ENCODE measurements at regions not wholly inside any gene's neighbourhood (a gene's known extent, or its start where the extent isn't known, plus 50 kb on each side); places are given as distances from the start of the nearest gene placed in this dataset.
"Not testable (repeated sequence)": the region's sequence is repeated elsewhere in the genome, so short reads cannot be mapped to it uniquely, and the experiment has no call there.

- H3K27ac ChIP-seq (ENCODE audit: low read length), result no peak overlapping the region
- H2AFZ ChIP-seq (ENCODE audit: low read depth, low read length), result no peak overlapping the region
- no peaks in the 10 kb centered on the region for H4K20me1 ChIP-seq (ENCODE audit: insufficient read depth, low read length)
- no peaks in the 10 kb centered on the region for H3K36me3 ChIP-seq (replicated peaks; ENCODE audit: low read depth, low read length)
- H3K4me2 ChIP-seq (ENCODE audit: low read length), result no peak overlapping the region
- TF ChIP-seq EZH2phosphoT487 (IDR thresholded peaks at IDR 0.05; ENCODE audit: low read depth) (no peak), CTCF (IDR thresholded peaks at IDR 0.05; ENCODE audit: low read depth, low read length) (no peak)
- H3K9ac ChIP-seq (ENCODE audit: low read length), result no peak overlapping the region
- H3K4me3 ChIP-seq (ENCODE audit: low read length), result no peak overlapping the region
- no peaks in the 10 kb centered on the region for H3K9me3 ChIP-seq (ENCODE audit: insufficient read depth, low read length)
- no peaks in the 10 kb centered on the region for H3K79me2 ChIP-seq (ENCODE audit: low read length)
- H3K27me3 ChIP-seq (ENCODE audit: low read depth, low read length), result no peaks in the 10 kb centered on the region
- H3K4me1 ChIP-seq (ENCODE audit: low read length), result no peaks in the 10 kb centered on the region
Measured at GRCh38 chr1:245007852-245008251, 143.5 kb upstream of the HNRNPU start.

- Histone ChIP-seq H3K9ac (ENCODE audit: low read length) (no peak overlapping the region), H4K20me1 (ENCODE audit: insufficient read depth, low read length) (no peaks in the 10 kb centered on the region), H2AFZ (ENCODE audit: low read depth, low read length) (no peak overlapping the region), H3K4me3 (ENCODE audit: low read length) (no peak overlapping the region), H3K27me3 (ENCODE audit: low read depth, low read length) (no peaks in the 10 kb centered on the region), H3K4me1 (ENCODE audit: low read length) (peaks cover 6% of the 10 kb centered on the region; the same call in 1 of the 2 replicates), H3K4me2 (ENCODE audit: low read length) (no peak overlapping the region), H3K36me3 (replicated peaks; ENCODE audit: low read depth, low read length) (no peaks in the 10 kb centered on the region), H3K79me2 (ENCODE audit: low read length) (no peaks in the 10 kb centered on the region), H3K9me3 (ENCODE audit: insufficient read depth, low read length) (no peaks in the 10 kb centered on the region), H3K27ac (ENCODE audit: low read length) (no peak overlapping the region)
- TF ChIP-seq CTCF (IDR thresholded peaks at IDR 0.05; ENCODE audit: low read depth, low read length), result no peak
- TF ChIP-seq EZH2phosphoT487 (IDR thresholded peaks at IDR 0.05; ENCODE audit: low read depth), result no peak
Measured at GRCh38 chr1:245003246-245003645, 138.9 kb upstream of the HNRNPU start.

- no peak overlapping the region for H3K4me2 ChIP-seq (ENCODE audit: low read length)
- no peak overlapping the region for H3K4me3 ChIP-seq (ENCODE audit: low read length)
- TF ChIP-seq CTCF (IDR thresholded peaks at IDR 0.05; ENCODE audit: low read depth, low read length), result no peak
- TF ChIP-seq EZH2phosphoT487 (IDR thresholded peaks at IDR 0.05; ENCODE audit: low read depth), result no peak
- no peaks in the 10 kb centered on the region for H3K36me3 ChIP-seq (replicated peaks; ENCODE audit: low read depth, low read length)
- no peaks in the 10 kb centered on the region for H3K27me3 ChIP-seq (ENCODE audit: low read depth, low read length)
- H3K27ac ChIP-seq (ENCODE audit: low read length), result no peak overlapping the region
- H4K20me1 ChIP-seq (ENCODE audit: insufficient read depth, low read length), result no peaks in the 10 kb centered on the region
- H3K9me3 ChIP-seq (ENCODE audit: insufficient read depth, low read length), result no peaks in the 10 kb centered on the region
- no peak overlapping the region for H3K9ac ChIP-seq (ENCODE audit: low read length)
- peaks cover 6% of the 10 kb centered on the region; the same call in 1 of the 2 replicates for H3K4me1 ChIP-seq (ENCODE audit: low read length)
- H2AFZ ChIP-seq (ENCODE audit: low read depth, low read length), result no peak overlapping the region
- H3K79me2 ChIP-seq (ENCODE audit: low read length), result no peaks in the 10 kb centered on the region
Measured at GRCh38 chr1:245001252-245001651, 136.9 kb upstream of the HNRNPU start.

DNA sequence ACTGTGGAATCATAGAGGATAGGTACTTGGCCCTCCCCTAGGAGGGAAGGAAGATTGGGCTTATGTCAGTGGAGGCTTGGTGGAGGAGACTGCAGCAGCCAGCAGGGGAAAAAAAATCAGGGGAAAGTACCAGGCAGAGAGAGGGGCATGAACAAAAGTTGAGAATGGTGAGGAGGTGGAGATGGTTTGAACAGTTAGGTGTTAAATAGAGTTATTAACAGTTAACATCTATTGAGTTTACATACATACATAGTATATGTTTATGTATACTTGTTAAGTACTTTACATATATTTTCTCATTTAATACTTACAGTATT lies 136.5 kb upstream of the HNRNPU start:
- no peaks in the 10 kb centered on the region for H3K9me3 ChIP-seq (ENCODE audit: insufficient read depth, low read length)
- no peak overlapping the region for H3K4me3 ChIP-seq (ENCODE audit: low read length)
- H3K36me3 ChIP-seq (replicated peaks; ENCODE audit: low read depth, low read length), result no peaks in the 10 kb centered on the region
- H3K27me3 ChIP-seq (ENCODE audit: low read depth, low read length), result no peaks in the 10 kb centered on the region
- H3K4me2 ChIP-seq (ENCODE audit: low read length), result no peak overlapping the region
- H3K79me2 ChIP-seq (ENCODE audit: low read length), result no peaks in the 10 kb centered on the region
- peaks cover 6% of the 10 kb centered on the region; the same call in 1 of the 2 replicates for H3K4me1 ChIP-seq (ENCODE audit: low read length)
- H3K27ac ChIP-seq (ENCODE audit: low read length), result no peak overlapping the region
- H4K20me1 ChIP-seq (ENCODE audit: insufficient read depth, low read length), result no peaks in the 10 kb centered on the region
- H3K9ac ChIP-seq (ENCODE audit: low read length), result no peak overlapping the region
- TF ChIP-seq CTCF (IDR thresholded peaks at IDR 0.05; ENCODE audit: low read depth, low read length), result no peak
- TF ChIP-seq EZH2phosphoT487 (IDR thresholded peaks at IDR 0.05; ENCODE audit: low read depth), result no peak
- H2AFZ ChIP-seq (ENCODE audit: low read depth, low read length), result no peak overlapping the region

DNA sequence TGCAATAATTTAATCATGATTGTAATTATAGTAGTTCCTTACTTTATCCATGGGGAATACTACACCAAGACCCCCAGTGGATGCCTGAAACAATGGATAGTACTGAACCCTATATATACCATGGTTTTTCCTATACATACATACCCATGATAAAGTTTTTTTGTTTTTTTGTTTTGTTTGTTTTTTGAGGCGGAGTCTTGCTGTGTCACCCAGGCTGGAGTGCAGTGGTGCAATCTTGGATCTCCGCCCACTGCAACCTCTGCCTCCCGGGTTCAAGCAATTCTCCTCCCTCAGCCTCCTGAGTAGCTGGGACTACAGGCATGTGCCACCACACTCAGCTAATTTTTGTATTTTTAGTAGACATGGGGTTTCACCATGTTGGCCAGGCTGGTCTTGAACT lies 135.3 kb upstream of the HNRNPU start:
- H3K36me3 ChIP-seq (replicated peaks; ENCODE audit: low read depth, low read length); H4K20me1 ChIP-seq (ENCODE audit: insufficient read depth, low read length); H3K27ac ChIP-seq (ENCODE audit: low read length); H2AFZ ChIP-seq (ENCODE audit: low read depth, low read length); H3K4me3 ChIP-seq (ENCODE audit: low read length); H3K27me3 ChIP-seq (ENCODE audit: low read depth, low read length); H3K4me2 ChIP-seq (ENCODE audit: low read length); H3K9ac ChIP-seq (ENCODE audit: low read length); H3K9me3 ChIP-seq (ENCODE audit: insufficient read depth, low read length); H3K79me2 ChIP-seq (ENCODE audit: low read length); H3K4me1 ChIP-seq (ENCODE audit: low read length): not testable (repeated sequence)
